ENCODE measurements at regions not wholly inside any gene's neighbourhood (a gene's known extent, or its start where the extent isn't known, plus 50 kb on each side); places are given as distances from the start of the nearest gene placed in this dataset.

- TF ChIP-seq, protein P1, sequence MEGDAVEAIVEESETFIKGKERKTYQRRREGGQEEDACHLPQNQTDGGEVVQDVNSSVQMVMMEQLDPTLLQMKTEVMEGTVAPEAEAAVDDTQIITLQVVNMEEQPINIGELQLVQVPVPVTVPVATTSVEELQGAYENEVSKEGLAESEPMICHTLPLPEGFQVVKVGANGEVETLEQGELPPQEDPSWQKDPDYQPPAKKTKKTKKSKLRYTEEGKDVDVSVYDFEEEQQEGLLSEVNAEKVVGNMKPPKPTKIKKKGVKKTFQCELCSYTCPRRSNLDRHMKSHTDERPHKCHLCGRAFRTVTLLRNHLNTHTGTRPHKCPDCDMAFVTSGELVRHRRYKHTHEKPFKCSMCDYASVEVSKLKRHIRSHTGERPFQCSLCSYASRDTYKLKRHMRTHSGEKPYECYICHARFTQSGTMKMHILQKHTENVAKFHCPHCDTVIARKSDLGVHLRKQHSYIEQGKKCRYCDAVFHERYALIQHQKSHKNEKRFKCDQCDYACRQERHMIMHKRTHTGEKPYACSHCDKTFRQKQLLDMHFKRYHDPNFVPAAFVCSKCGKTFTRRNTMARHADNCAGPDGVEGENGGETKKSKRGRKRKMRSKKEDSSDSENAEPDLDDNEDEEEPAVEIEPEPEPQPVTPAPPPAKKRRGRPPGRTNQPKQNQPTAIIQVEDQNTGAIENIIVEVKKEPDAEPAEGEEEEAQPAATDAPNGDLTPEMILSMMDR (IDR thresholded peaks at IDR 0.05; ENCODE audit: borderline replicate concordance, extremely low read depth, low read length, poor library complexity, severe bottlenecking): no peak
- TF ChIP-seq EZH2 (IDR thresholded peaks at IDR 0.05; ENCODE audit: borderline replicate concordance, low read depth, low read length, severe bottlenecking): no peak
These were observed 199.1 kb upstream of the ZPLD1 start for GRCh38 chr3:102235679-102236078.

All from DND-41 (cell line).